Activated naive CD4-positive, alpha-beta T cell treated with anti-CD3 and anti-CD28 coated beads for 36 hours (primary cell): ENCODE measurements at regions not wholly inside any gene's neighbourhood (a gene's known extent, or its start where the extent isn't known, plus 50 kb on each side); places are given as distances from the start of the nearest gene placed in this dataset.
"Not testable (repeated sequence)": the region's sequence is repeated elsewhere in the genome, so short reads cannot be mapped to it uniquely, and the experiment has no call there.

Source experiments
- CTCF ChIA-PET: fragments of 350-600 bp; sonication (Branson Sonifier 250); formaldehyde crosslinking; loops from one replicate; lab custom pipeline; 2021; ENCODE audit warnings: antibody characterized with exemption; lab: Charles Lee
- DNase-seq: peaks from one replicate; pipeline ENCODE4 v3.0.0-alpha.2; 2020
- H3K27ac Mint-ChIP-seq: one replicate; pipeline ENCODE4 v1.8.0; 2021; ENCODE audit warnings: mild to moderate bottlenecking, mixed read lengths
- H3K27me3 Mint-ChIP-seq: one replicate; pipeline ENCODE4 v1.8.0; 2021; ENCODE audit warnings: low read depth, mixed read lengths
- H3K36me3 Mint-ChIP-seq: one replicate; pipeline ENCODE4 v1.8.0; 2021; ENCODE audit warnings: low read depth, mixed read lengths
- H3K4me1 Mint-ChIP-seq: one replicate; pipeline ENCODE4 v1.8.0; 2021; ENCODE audit warnings: low read depth, mixed read lengths
- H3K4me3 Mint-ChIP-seq: one replicate; pipeline ENCODE4 v1.8.0; 2021; ENCODE audit warnings: mild to moderate bottlenecking, moderate library complexity, mixed read lengths
- H3K9me3 Mint-ChIP-seq: one replicate; pipeline ENCODE4 v1.8.0; 2021; ENCODE audit warnings: mixed read lengths
- intact Hi-C: fragments of 100-400 bp; cut with micrococcal nuclease; formaldehyde crosslinking; loops from one replicate; pipeline ENCODE4 v1.15.1; 2023

DNA sequence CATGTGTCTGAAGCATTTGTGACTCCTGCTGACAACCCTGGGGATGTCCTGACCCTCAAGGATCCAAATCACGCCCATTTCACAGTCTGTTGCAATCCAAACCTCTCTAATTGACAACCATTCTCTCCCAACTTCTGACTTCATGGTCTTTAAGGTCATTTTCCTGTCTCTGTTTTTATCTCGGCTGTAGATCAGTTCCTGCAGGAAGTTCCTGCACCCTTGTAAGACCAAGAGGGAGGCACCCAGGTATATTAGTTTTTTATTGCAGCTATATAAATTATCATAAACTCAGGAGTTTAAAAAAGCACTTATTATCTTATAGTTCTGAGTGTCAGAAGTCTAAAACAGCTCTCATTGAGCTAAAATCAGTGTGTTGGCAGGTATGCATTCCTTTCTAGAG lies 166.8 kb downstream of the BTBD3 start:
- intact Hi-C loops = no loop called here
- Mint-ChIP-seq H3K9me3 (peaks cover 4% of the 10 kb centered on the region), H3K4me1 (no peaks in the 10 kb centered on the region), H3K4me3 (no peak overlapping the region), H3K27ac (no peak overlapping the region), H3K27me3 (no peaks in the 10 kb centered on the region), H3K36me3 (no peaks in the 10 kb centered on the region)
- CTCF ChIA-PET = no interaction called here
- no peak for DNase-seq

DNA sequence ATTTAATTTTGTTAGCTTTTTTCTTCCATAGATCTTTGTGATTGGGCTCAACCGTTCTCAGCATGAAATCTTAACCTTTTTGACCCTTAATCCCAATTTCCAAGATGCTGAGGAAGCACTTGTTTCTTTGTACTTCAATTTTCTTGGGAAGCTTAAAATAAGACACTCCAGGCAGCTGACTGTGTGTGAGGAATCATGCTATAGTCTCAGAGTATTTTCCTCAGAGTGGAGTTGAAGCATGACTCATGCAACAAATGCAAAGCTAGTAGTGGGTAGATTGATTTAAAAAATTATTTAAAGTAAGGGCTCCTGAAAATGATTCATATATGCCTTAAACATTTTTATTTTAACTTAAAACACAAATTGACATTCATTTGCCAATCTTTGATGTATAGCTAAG lies 168.7 kb downstream of the BTBD3 start:
- CTCF ChIA-PET = no interaction called here
- intact Hi-C loops = no loop called here
- no peak for DNase-seq
- no peak overlapping the region for H3K4me3 Mint-ChIP-seq
- H3K9me3 Mint-ChIP-seq = peaks cover 4% of the 10 kb centered on the region
- no peaks in the 10 kb centered on the region for H3K36me3 Mint-ChIP-seq
- no peaks in the 10 kb centered on the region for H3K27me3 Mint-ChIP-seq
- no peak overlapping the region for H3K27ac Mint-ChIP-seq
- no peaks in the 10 kb centered on the region for H3K4me1 Mint-ChIP-seq

DNA sequence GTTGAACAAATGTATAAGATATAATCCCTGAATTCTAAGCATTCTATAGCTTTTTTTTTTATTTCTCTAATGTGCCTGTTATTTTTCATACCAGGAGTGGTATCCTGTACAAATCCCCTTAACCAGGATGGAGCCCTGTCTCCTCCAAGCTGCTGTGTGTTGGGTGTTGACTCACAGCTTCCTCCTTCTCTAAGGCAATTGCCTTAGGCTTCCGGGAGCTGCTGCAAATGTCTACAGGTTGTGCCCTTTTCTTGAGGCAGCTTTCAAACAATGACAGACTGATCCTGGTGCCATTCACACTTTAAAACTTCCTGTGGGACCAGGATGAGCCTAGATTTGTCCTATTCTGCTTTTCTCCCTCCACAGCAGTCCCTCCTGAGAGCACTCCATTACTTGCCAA lies 173.2 kb downstream of the BTBD3 start:
- CTCF ChIA-PET = interaction anchor here (0.6 kb wide), 1 partner anchor 42 kb away, joined by 3 read pairs; no protein-coding TSS in a partner anchor
- H3K4me1 Mint-ChIP-seq = no peaks in the 10 kb centered on the region
- intact Hi-C loops = no loop called here
- peaks cover 4% of the 10 kb centered on the region for H3K9me3 Mint-ChIP-seq
- no peak overlapping the region for H3K27ac Mint-ChIP-seq
- no peak overlapping the region for H3K4me3 Mint-ChIP-seq
- no peaks in the 10 kb centered on the region for H3K27me3 Mint-ChIP-seq
- DNase-seq = no peak
- no peaks in the 10 kb centered on the region for H3K36me3 Mint-ChIP-seq

GRCh38 chr20:12093057-12093796 lies 175.5 kb downstream of the BTBD3 start:
- Mint-ChIP-seq H3K36me3 (no peaks in the 10 kb centered on the region), H3K27ac (no peak overlapping the region), H3K9me3 (peaks cover 4% of the 10 kb centered on the region), H3K4me1 (no peaks in the 10 kb centered on the region), H3K4me3 (no peak overlapping the region), H3K27me3 (no peaks in the 10 kb centered on the region)
- CTCF ChIA-PET = no interaction called here
- intact Hi-C loops = no loop called here
- DNase-seq = no peak

- H3K4me3 Mint-ChIP-seq, H3K27ac Mint-ChIP-seq, intact Hi-C loops, DNase-seq, H3K36me3 Mint-ChIP-seq, H3K9me3 Mint-ChIP-seq, H3K4me1 Mint-ChIP-seq, H3K27me3 Mint-ChIP-seq: not testable (repeated sequence)
- CTCF ChIA-PET = interaction anchor here (0.7 kb wide), 1 partner anchor 208 kb away, joined by 3 read pairs; no protein-coding TSS in a partner anchor
Measured at GRCh38 chr20:12093797-12094190, 176.1 kb downstream of the BTBD3 start.

DNA sequence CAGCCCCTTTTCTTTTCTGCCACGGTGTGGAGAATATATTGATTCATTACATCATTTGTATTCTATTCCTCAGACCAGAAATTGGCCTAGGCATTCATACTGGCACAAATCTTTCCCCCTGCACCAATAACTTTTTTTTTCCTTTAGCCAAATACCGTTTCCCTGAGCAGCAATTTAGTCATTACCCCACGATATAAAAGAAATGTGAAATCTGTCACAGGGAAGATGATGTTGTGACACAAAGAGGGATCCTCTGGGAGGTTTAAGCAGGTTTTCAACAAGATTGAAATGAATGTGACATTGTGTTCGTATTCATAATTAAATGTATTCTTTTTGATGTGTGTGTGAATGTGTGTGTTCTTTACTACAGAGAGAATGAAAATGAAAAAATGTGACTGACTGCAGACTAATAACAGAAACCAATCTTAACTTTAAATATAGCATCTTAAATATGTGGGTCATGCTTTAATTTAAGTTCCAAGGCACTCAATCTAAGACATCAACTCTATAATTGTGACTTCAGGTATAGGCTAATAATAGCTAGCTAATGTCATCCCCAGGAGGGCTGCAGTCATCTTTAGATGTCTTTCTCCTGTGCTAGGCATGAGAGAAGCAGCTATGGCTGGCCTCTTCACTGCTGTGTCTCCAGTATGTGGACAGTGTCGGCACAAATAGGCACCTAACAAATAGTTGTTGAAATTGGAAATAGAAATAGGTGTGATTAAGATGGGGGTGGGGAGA lies 177.7 kb downstream of the BTBD3 start:
- H3K27me3 Mint-ChIP-seq = no peaks in the 10 kb centered on the region
- no peak overlapping the region for H3K4me3 Mint-ChIP-seq
- CTCF ChIA-PET = no interaction called here
- H3K4me1 Mint-ChIP-seq = no peaks in the 10 kb centered on the region
- no peaks in the 10 kb centered on the region for H3K9me3 Mint-ChIP-seq
- no peaks in the 10 kb centered on the region for H3K36me3 Mint-ChIP-seq
- intact Hi-C loops = no loop called here
- no peak overlapping the region for H3K27ac Mint-ChIP-seq
- no peak for DNase-seq

- CTCF ChIA-PET = no interaction called here
- Mint-ChIP-seq H3K27ac (no peak overlapping the region), H3K9me3 (peaks cover 3% of the 10 kb centered on the region), H3K36me3 (no peaks in the 10 kb centered on the region), H3K4me3 (no peak overlapping the region), H3K4me1 (no peaks in the 10 kb centered on the region), H3K27me3 (no peaks in the 10 kb centered on the region)
- DNase-seq = no peak
- intact Hi-C loops = no loop called here
Measured at GRCh38 chr20:12098421-12098820, 180.7 kb downstream of the BTBD3 start.

- intact Hi-C loops = no loop called here
- Mint-ChIP-seq H3K4me3 (no peak overlapping the region), H3K9me3 (peaks cover 11% of the 10 kb centered on the region), H3K27ac (no peak overlapping the region), H3K27me3 (no peaks in the 10 kb centered on the region), H3K4me1 (no peaks in the 10 kb centered on the region), H3K36me3 (no peaks in the 10 kb centered on the region)
- CTCF ChIA-PET = no interaction called here
- no peak for DNase-seq
Measured at GRCh38 chr20:12108846-12109245, 191.2 kb downstream of the BTBD3 start.

DNA sequence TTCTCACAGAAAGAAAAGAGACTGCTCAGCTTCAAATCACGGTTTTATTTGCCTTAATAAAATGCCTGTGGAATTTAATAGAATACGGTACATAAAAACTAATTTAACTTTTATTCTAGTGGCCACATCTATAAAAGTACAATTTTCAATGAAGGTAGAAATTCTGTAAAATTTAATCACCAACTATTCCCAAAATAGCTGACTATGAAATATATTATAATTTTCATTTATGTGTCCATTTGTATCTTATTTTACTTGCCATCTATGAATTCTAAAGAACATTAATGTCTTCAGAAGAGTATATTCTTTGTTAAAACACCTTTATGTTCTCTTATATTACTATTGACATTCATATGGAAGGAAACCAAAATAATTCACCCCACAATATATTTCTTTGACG lies 192.6 kb downstream of the BTBD3 start:
- H3K36me3 Mint-ChIP-seq = no peaks in the 10 kb centered on the region
- H3K4me3 Mint-ChIP-seq = no peak overlapping the region
- DNase-seq = no peak
- H3K27me3 Mint-ChIP-seq = no peaks in the 10 kb centered on the region
- CTCF ChIA-PET = no interaction called here
- H3K9me3 Mint-ChIP-seq = peaks cover 11% of the 10 kb centered on the region
- no peaks in the 10 kb centered on the region for H3K4me1 Mint-ChIP-seq
- H3K27ac Mint-ChIP-seq = no peak overlapping the region
- intact Hi-C loops = no loop called here

- CTCF ChIA-PET = no interaction called here
- Mint-ChIP-seq H3K4me3 (no peak overlapping the region), H3K27ac (no peak overlapping the region), H3K4me1 (no peaks in the 10 kb centered on the region), H3K36me3 (no peaks in the 10 kb centered on the region), H3K27me3 (no peaks in the 10 kb centered on the region), H3K9me3 (peaks cover 10% of the 10 kb centered on the region)
- intact Hi-C loops = no loop called here
- no peak for DNase-seq
Measured at GRCh38 chr20:12110711-12111110, 193.0 kb downstream of the BTBD3 start.

GRCh38 chr20:12111431-12112088 lies 193.9 kb downstream of the BTBD3 start:
- H3K4me3 Mint-ChIP-seq = no peak overlapping the region
- H3K4me1 Mint-ChIP-seq = no peaks in the 10 kb centered on the region
- intact Hi-C loops = no loop called here
- no peaks in the 10 kb centered on the region for H3K36me3 Mint-ChIP-seq
- peaks cover 10% of the 10 kb centered on the region for H3K9me3 Mint-ChIP-seq
- CTCF ChIA-PET = interaction anchor here (0.6 kb wide), 1 partner anchor 233 kb away, joined by 4 read pairs; no protein-coding TSS in a partner anchor
- no peak for DNase-seq
- H3K27me3 Mint-ChIP-seq = no peaks in the 10 kb centered on the region
- H3K27ac Mint-ChIP-seq = no peak overlapping the region

DNA sequence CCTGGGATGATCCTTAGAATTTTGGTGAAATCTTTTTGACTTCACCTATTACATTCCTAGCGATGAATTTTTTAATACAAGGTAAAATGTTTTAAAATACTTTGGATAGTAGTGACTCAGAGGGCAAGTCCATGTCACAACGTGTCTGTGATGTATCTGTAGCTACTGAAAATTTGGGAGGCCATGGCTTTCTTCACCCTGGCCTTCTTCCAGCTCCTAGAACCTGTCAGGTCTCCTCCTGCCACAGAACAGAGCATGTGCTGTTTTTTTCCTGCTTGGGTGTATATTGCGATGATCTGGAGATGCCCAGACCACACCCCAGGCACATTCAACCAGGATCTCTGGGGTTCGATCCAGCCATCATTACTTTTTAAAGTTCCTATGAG lies 194.4 kb downstream of the BTBD3 start:
- intact Hi-C loops = no loop called here
- DNase-seq = no peak
- Mint-ChIP-seq H3K4me1 (no peaks in the 10 kb centered on the region), H3K27ac (no peak overlapping the region), H3K4me3 (no peak overlapping the region), H3K27me3 (no peaks in the 10 kb centered on the region), H3K9me3 (peaks cover 8% of the 10 kb centered on the region), H3K36me3 (no peaks in the 10 kb centered on the region)
- CTCF ChIA-PET = interaction anchor here (0.6 kb wide), 1 partner anchor 234 kb away, joined by 4 read pairs; no protein-coding TSS in a partner anchor
